Tibial artery (tissue), 4 donors: ENCODE measurements at regions not wholly inside any gene's neighbourhood (a gene's known extent, or its start where the extent isn't known, plus 50 kb on each side); places are given as distances from the start of the nearest gene placed in this dataset.
A peak's percentile ranks its signal among the peaks of the same experiment; 100 is the strongest.

Source experiments
- DNase-seq, 2 donors: peaks; one replicate each; pipeline ENCODE4 v3.0.0-alpha.2; 2019
- H3K27ac ChIP-seq, 2 donors: fragments of 200-600 bp; sonication (generic) in 1 of 2; 1 replicate in 1 of 2; 2 replicates in 1 of 2; pipeline ENCODE4 v1.5.1; 2018 to 2019; ENCODE audit warnings: mild to moderate bottlenecking in 1 of 2
- H3K27me3 ChIP-seq, 2 donors: fragments of 200-600 bp; sonication (generic) in 1 of 2; one replicate each; pipeline versions ENCODE4 v1.5.1 to v1.6.0; 2016 to 2019
- H3K36me3 ChIP-seq, 3 donors: fragments of 200-600 bp; sonication (generic) in 2 of 3; one replicate each; pipeline ENCODE4 v1.5.1; 2016 to 2019; ENCODE audit warnings: mild to moderate bottlenecking in 2 of 3
- H3K4me1 ChIP-seq, 4 donors: fragments of 200-600 bp; sonication (generic) in 2 of 4; 1 replicate in 3 of 4; 2 replicates in 1 of 4; pipeline ENCODE4 v1.5.1; 2016 to 2019
- H3K4me3 ChIP-seq, 2 donors: fragments of 200-600 bp; sonication (generic) in 1 of 2; 1 replicate in 1 of 2; 2 replicates in 1 of 2; pipeline ENCODE4 v1.5.1; 2018 to 2019; ENCODE audit warnings: mild to moderate bottlenecking in 2 of 2
- H3K9me3 ChIP-seq, 3 donors: fragments of 200-600 bp; sonication (generic) in 1 of 3; one replicate each; pipeline ENCODE4 v1.5.1; 2016 to 2019
- CTCF ChIP-seq, 2 experiments: fragments of 200-600 bp in 1 of 2; fragments of 450-650 bp in 1 of 2; IDR thresholded peaks; one replicate each; pipeline ENCODE4 v1.5.1; 2017 to 2019; ENCODE audit warnings: antibody characterized with exemption in 2 of 2, mild to moderate bottlenecking in 1 of 2, moderate library complexity in 1 of 2
- intact Hi-C: fragments of 100-400 bp; cut with DNase I; formaldehyde crosslinking; loops from one replicate; pipeline ENCODE4 v1.15.0; 2023; ENCODE audit warnings: low total_unique reads

GRCh38 chr6:139475646-139476045, 101.2 kb upstream of the CITED2 start:
- no peak for TF ChIP-seq CTCF (IDR thresholded peaks at IDR 0.05)

GRCh38 chr6:139475241-139475640, 100.8 kb upstream of the CITED2 start:
- H3K36me3 ChIP-seq, result no peaks in the 10 kb centered on the region
- H3K4me3 ChIP-seq, result no peak overlapping the region
- H3K27ac ChIP-seq, result no peak overlapping the region
- no peak for DNase-seq
- intact Hi-C loops, result no loop called here
- H3K27me3 ChIP-seq, result no peaks in the 10 kb centered on the region
- TF ChIP-seq CTCF (IDR thresholded peaks at IDR 0.05), result no peak
- no peaks in the 10 kb centered on the region for H3K9me3 ChIP-seq
- peaks cover 0 to 29% (median 24%) of the 10 kb centered on the region in 4 donors for H3K4me1 ChIP-seq

More at GRCh38 chr6:139475646-139476045, 101.2 kb upstream of the CITED2 start:
- intact Hi-C loops, result no loop called here
- Histone ChIP-seq H3K9me3 (no peaks in the 10 kb centered on the region), H3K4me1 (peaks cover 0 to 29% (median 24%) of the 10 kb centered on the region in 4 donors), H3K4me3 (no peak overlapping the region), H3K27ac (no peak overlapping the region), H3K27me3 (no peaks in the 10 kb centered on the region), H3K36me3 (no peaks in the 10 kb centered on the region)
- no peak for DNase-seq

- no peak for TF ChIP-seq CTCF (IDR thresholded peaks at IDR 0.05)
- H3K4me1 ChIP-seq, result peaks cover 0 to 29% (median 24%) of the 10 kb centered on the region in 4 donors
- no peaks in the 10 kb centered on the region for H3K27me3 ChIP-seq
- intact Hi-C loops, result no loop called here
- no peaks in the 10 kb centered on the region for H3K36me3 ChIP-seq
- peak overlapping the region; percentile 47 to 65 for H3K27ac ChIP-seq
- no peaks in the 10 kb centered on the region for H3K9me3 ChIP-seq
- no peak for DNase-seq
- H3K4me3 ChIP-seq, result peak overlapping the region in 1 of 2 donors; percentile 23
These were observed 100.0 kb upstream of the CITED2 start for GRCh38 chr6:139474145-139475108.

- Histone ChIP-seq H3K27me3 (no peaks in the 10 kb centered on the region), H3K4me3 (no peak overlapping the region), H3K27ac (peak overlapping the region; percentile 47 to 65), H3K9me3 (no peaks in the 10 kb centered on the region), H3K4me1 (peaks cover 0 to 29% (median 24%) of the 10 kb centered on the region in 4 donors), H3K36me3 (no peaks in the 10 kb centered on the region)
- intact Hi-C loops, result no loop called here
- DNase-seq, result no peak
- no peak for TF ChIP-seq CTCF (IDR thresholded peaks at IDR 0.05)
These were observed 99.3 kb upstream of the CITED2 start for GRCh38 chr6:139473731-139474130.

GRCh38 chr6:139473231-139473701, 98.8 kb upstream of the CITED2 start:
- intact Hi-C loops, result no loop called here
- Histone ChIP-seq H3K9me3 (no peaks in the 10 kb centered on the region), H3K4me3 (no peak overlapping the region), H3K4me1 (peaks cover 0 to 29% (median 24%) of the 10 kb centered on the region in 4 donors), H3K36me3 (no peaks in the 10 kb centered on the region), H3K27ac (peak overlapping the region; percentile 47 to 65), H3K27me3 (no peaks in the 10 kb centered on the region)
- no peak for TF ChIP-seq CTCF (IDR thresholded peaks at IDR 0.05)
- DNase-seq, result peak in 1 of 2 donors; percentile 27
